Heart right ventricle (tissue), 16 donors: ENCODE measurements at regions not wholly inside any gene's neighbourhood (a gene's known extent, or its start where the extent isn't known, plus 50 kb on each side); places are given as distances from the start of the nearest gene placed in this dataset.

ENCODE experiments used
- ATAC-seq, 8 donors: fragments of 200-7000 bp; cut with Tn5 transposase; one replicate each; pipeline ENCODE4 v1.9.1; 2020; ENCODE audit warnings: mild to moderate bottlenecking in 8 of 8, moderate library complexity in 8 of 8, moderate number of reproducible peaks in 1 of 8
- DNase-seq, 2 donors: peaks; one replicate each; pipeline ENCODE4 v3.0.0-alpha.2; 2020
- H3K27ac ChIP-seq, 10 donors: fragments of 200-600 bp; sonication (generic) in 2 of 10; one replicate each; pipeline versions ENCODE4 v1.5.0 to v1.8.0; 2020 to 2022; ENCODE audit warnings: mild to moderate bottlenecking in 3 of 10
- H3K27me3 ChIP-seq, 7 donors: fragments of 200-600 bp; one replicate each; pipeline ENCODE4 v1.8.0; 2021 to 2022; ENCODE audit warnings: mild to moderate bottlenecking in 2 of 7
- H3K36me3 ChIP-seq, 9 donors: fragments of 200-600 bp; sonication (generic) in 1 of 9; one replicate each; pipeline versions ENCODE4 v1.5.0 to v1.8.0; 2020 to 2022; ENCODE audit warnings: mild to moderate bottlenecking in 2 of 9
- H3K4me1 ChIP-seq, 9 donors: fragments of 200-600 bp; sonication (generic) in 1 of 9; one replicate each; pipeline versions ENCODE4 v1.5.0 to v1.8.0; 2020 to 2022; ENCODE audit warnings: mild to moderate bottlenecking in 4 of 9
- H3K4me3 ChIP-seq, 10 donors: fragments of 200-600 bp; sonication (generic) in 2 of 10; one replicate each; pipeline versions ENCODE4 v1.5.0 to v1.8.0; 2020 to 2022; ENCODE audit warnings: mild to moderate bottlenecking in 7 of 10, moderate library complexity in 2 of 10
- H3K9me3 ChIP-seq, 11 donors: fragments of 200-600 bp in 10 of 11; sonication (generic) in 2 of 11; one replicate each; pipeline versions ENCODE4 v1.5.0 to v1.8.0; 2013 to 2022; ENCODE audit warnings: mild to moderate bottlenecking in 2 of 11, control low read depth in 1 of 11, moderate library complexity in 1 of 11
- CTCF ChIP-seq, 9 donors: fragments of 200-600 bp; sonication (generic) in 2 of 9; IDR thresholded peaks; one replicate each; pipeline versions ENCODE4 v1.5.0 to v1.8.0; 2021 to 2022; ENCODE audit warnings: antibody characterized with exemption in 9 of 9, mild to moderate bottlenecking in 5 of 9, moderate library complexity in 1 of 9
- WGBS, 2 donors: extraction: QIAGEN DNeasy Blood & Tissue Kit; methylation state at CpG; one replicate each; pipeline ENCODE4 v1.1.7; 2013; ENCODE audit warnings: inconsistent platforms in 1 of 2; 5-methylcytosine and 5-hydroxymethylcytosine counted together
- intact Hi-C, 10 donors: fragments of 100-400 bp; cut with DNase I; formaldehyde crosslinking; loops; one replicate each; pipeline versions ENCODE4 v1.11.1 to v1.14.2; 2022
- donor health status: Arrhythmogenic right ventricular cardiomyopathy.
- donor health status: ischemic (EF 13 %, LVEDD 7.1; RV severe dilation, severe dysfunction).
- donor health status: healthy with polysubstance abuse.
- donor health status: DM: no; HTN: yes; CAD: no.
- donor health status: DM: no; HTN: no; CAD: no.
- donor health status: ischemic (EF 25% LVEDD 6.9; RV normal size, moderate dysfunction).
- donor health status: ischemic (EF 25% LVEDD 5.7; RV mildly dilated, moderate dysfunction).
- donor health status: healthy.
- donor health status: DM: yes; HTN: yes; CAD: no.
- donor health status: Ischemic cardiomyopathy.
- donor health status: ischemic (EF 35%, LVEDD 5.7; RV mildly dilated, moderate dysfunction).
- donor health status: nonischemic (EF 11% LVEDD 7.7; RV severe dilation, severe dysfunction).
- donor health status: DM: yes; HTN: yes; CAD: no.
- donor health status: PGD.
- donor health status: ischemic (EF 29% LVEDD 5.4; RV normal size, mild dysfunction).
- donor health status: nonischemic (EF 23%, LVEDD 6.1; RV moderate dilation, normal function).

- ATAC-seq = no peak
These were observed 343.3 kb upstream of the CDH9 start for GRCh38 chr5:27381686-27382085.

GRCh38 chr5:27377626-27378025 lies 339.2 kb upstream of the CDH9 start:
- no peak for TF ChIP-seq CTCF (IDR thresholded peaks at IDR 0.05)
- intact Hi-C loops = no loop called here
- peaks cover 0 to 3% (median 0%) of the 10 kb centered on the region in 11 donors for H3K9me3 ChIP-seq
- DNase-seq (no peak), ATAC-seq (no peak)
- H3K27ac ChIP-seq = no peak overlapping the region
- H3K27me3 ChIP-seq = no peaks in the 10 kb centered on the region
- H3K4me1 ChIP-seq = no peaks in the 10 kb centered on the region
- no peaks in the 10 kb centered on the region for H3K36me3 ChIP-seq
- H3K4me3 ChIP-seq = no peak overlapping the region
- 70 to 72% methylated on average over 4 of the region's 4 CpGs for WGBS, 2 donors

More at GRCh38 chr5:27381686-27382085, 343.3 kb upstream of the CDH9 start:
- Histone ChIP-seq H3K27me3 (no peaks in the 10 kb centered on the region), H3K4me3 (no peak overlapping the region), H3K27ac (no peak overlapping the region), H3K9me3 (peaks cover 0 to 8% (median 0%) of the 10 kb centered on the region in 11 donors), H3K4me1 (no peaks in the 10 kb centered on the region), H3K36me3 (no peaks in the 10 kb centered on the region)
- intact Hi-C loops = no loop called here
- TF ChIP-seq CTCF (IDR thresholded peaks at IDR 0.05) = no peak
- no peak for DNase-seq
- WGBS, 2 donors = 72 to 81% methylated on average over 1 of the region's 1 CpG

GRCh38 chr5:27353970-27354369 lies 315.6 kb upstream of the CDH9 start:
- Histone ChIP-seq H3K36me3 (no peaks in the 10 kb centered on the region), H3K27me3 (no peaks in the 10 kb centered on the region), H3K27ac (no peak overlapping the region), H3K9me3 (peaks cover 0 to 20% (median 0%) of the 10 kb centered on the region in 11 donors), H3K4me1 (no peaks in the 10 kb centered on the region), H3K4me3 (no peak overlapping the region)
- 77 to 84% methylated on average over 6 of the region's 6 CpGs for WGBS, 2 donors
- no peak for DNase-seq
- ATAC-seq = no peak
- no peak for TF ChIP-seq CTCF (IDR thresholded peaks at IDR 0.05)
- intact Hi-C loops = no loop called here

GRCh38 chr5:27353540-27353939 lies 315.2 kb upstream of the CDH9 start:
- ATAC-seq (no peak), DNase-seq (no peak)
- TF ChIP-seq CTCF (IDR thresholded peaks at IDR 0.05) = no peak
- Histone ChIP-seq H3K9me3 (peaks cover 0 to 20% (median 0%) of the 10 kb centered on the region in 11 donors), H3K36me3 (no peaks in the 10 kb centered on the region), H3K27me3 (no peaks in the 10 kb centered on the region), H3K4me1 (no peaks in the 10 kb centered on the region), H3K4me3 (no peak overlapping the region), H3K27ac (no peak overlapping the region)
- 76 to 77% methylated on average over 6 of the region's 6 CpGs for whole genome bisulfite sequencing, 2 donors
- intact Hi-C loops = no loop called here

GRCh38 chr5:27341342-27341741 lies 303.0 kb upstream of the CDH9 start:
- no peak for DNase-seq
- TF ChIP-seq CTCF (IDR thresholded peaks at IDR 0.05) = no peak
- no peak overlapping the region for H3K4me3 ChIP-seq

More at GRCh38 chr5:27341342-27341741, 303.0 kb upstream of the CDH9 start:
- Histone ChIP-seq H3K27me3 (no peaks in the 10 kb centered on the region), H3K27ac (no peak overlapping the region), H3K9me3 (peaks cover 0 to 24% (median 0%) of the 10 kb centered on the region in 11 donors), H3K4me1 (no peaks in the 10 kb centered on the region), H3K36me3 (no peaks in the 10 kb centered on the region)
- intact Hi-C loops = no loop called here
- ATAC-seq = no peak
